HEK293 (cell line): ENCODE measurements at regions not wholly inside any gene's neighbourhood (a gene's known extent, or its start where the extent isn't known, plus 50 kb on each side); places are given as distances from the start of the nearest gene placed in this dataset.

Experiments
- CTCF ChIP-seq: fragments of 450-650 bp; formaldehyde crosslinking; IDR thresholded peaks from 2 replicates; pipeline ENCODE4 v1.5.1; 2016; ENCODE audit warnings: missing biosample characterization, missing genetic modification characterization
- GLIS1 ChIP-seq: fragments of 450-650 bp; formaldehyde crosslinking; IDR thresholded peaks from 2 replicates; pipeline ENCODE4 v1.5.1; 2016; ENCODE audit warnings: missing biosample characterization, missing genetic modification characterization
- MEIS1 ChIP-seq: sonication (generic); formaldehyde crosslinking; IDR thresholded peaks from 2 replicates; pipeline ENCODE4 v1.8.1; 2022; ENCODE audit warnings: missing genetic modification reagents, mild to moderate bottlenecking, borderline replicate concordance
- PATZ1 ChIP-seq: fragments of 450-650 bp; formaldehyde crosslinking; IDR thresholded peaks from 2 replicates; pipeline ENCODE4 v1.5.1; 2016; ENCODE audit warnings: missing biosample characterization, missing genetic modification characterization
- PBX3 ChIP-seq: sonication (generic); formaldehyde crosslinking; IDR thresholded peaks from 2 replicates; pipeline ENCODE4 v1.8.1; 2022; ENCODE audit warnings: mild to moderate bottlenecking, moderate library complexity, missing genetic modification reagents
- REST ChIP-seq: fragments of 450-650 bp; formaldehyde crosslinking; IDR thresholded peaks from 2 replicates; pipeline ENCODE4 v1.5.1; 2016; ENCODE audit warnings: missing biosample characterization, missing genetic modification characterization
- ZBTB17 ChIP-seq: fragments of 450-650 bp; formaldehyde crosslinking; IDR thresholded peaks from 2 replicates; pipeline ENCODE4 v1.5.1; 2016; ENCODE audit warnings: missing biosample characterization, missing genetic modification characterization
- ZNF121 ChIP-seq: fragments of 450-650 bp; formaldehyde crosslinking; IDR thresholded peaks from 2 replicates; pipeline ENCODE4 v1.5.1; 2016; ENCODE audit warnings: missing biosample characterization, missing genetic modification characterization
- ZNF148 ChIP-seq: fragments of 450-650 bp; formaldehyde crosslinking; IDR thresholded peaks from 2 replicates; pipeline ENCODE4 v1.5.0; 2017; ENCODE audit warnings: missing biosample characterization, missing genetic modification characterization, borderline replicate concordance
- ZNF274 ChIP-seq, 2 experiments: fragments of 200-500 bp in 1 of 2; fragments of 450-650 bp in 1 of 2; sonication (Bioruptor generic) in 1 of 2; formaldehyde crosslinking in 1 of 2; IDR thresholded peaks; 2 replicates each; pipeline versions ENCODE4 v1.5.1 to v1.6.1; 2014 to 2016; ENCODE audit warnings: borderline replicate concordance in 1 of 2, inconsistent platforms in 1 of 2, low read length in 1 of 2, missing biosample characterization in 1 of 2, missing genetic modification characterization in 1 of 2
- ZNF350 ChIP-seq: fragments of 450-650 bp; formaldehyde crosslinking; IDR thresholded peaks from 2 replicates; pipeline ENCODE4 v1.5.0; 2017; ENCODE audit warnings: missing biosample characterization, mild to moderate bottlenecking, missing genetic modification characterization
- ZNF560 ChIP-seq: fragments of 450-650 bp; formaldehyde crosslinking; IDR thresholded peaks from 2 replicates; pipeline ENCODE4 v1.5.1; 2017; ENCODE audit warnings: missing biosample characterization, missing genetic modification characterization, borderline replicate concordance
- ZNF580 ChIP-seq: fragments of 450-650 bp; formaldehyde crosslinking; IDR thresholded peaks from 2 replicates; pipeline ENCODE4 v1.5.1; 2016; ENCODE audit warnings: missing biosample characterization, missing genetic modification characterization

- TF ChIP-seq REST (tag by site-specific recombination), result no peak
- no peak for TF ChIP-seq ZNF121 (tag by site-specific recombination)
- TF ChIP-seq CTCF (tag by site-specific recombination), result no peak
- TF ChIP-seq ZNF560 (tag by site-specific recombination), result no peak
- TF ChIP-seq MEIS1, result no peak
- no peak for TF ChIP-seq PBX3 (CRISPR knock-in tag)
- no peak for TF ChIP-seq ZNF350 (tag by site-specific recombination)
- no peak for TF ChIP-seq GLIS1 (tag by site-specific recombination)
- no peak for TF ChIP-seq ZNF580 (tag by site-specific recombination)
- no peak for TF ChIP-seq ZNF148 (tag by site-specific recombination)
- TF ChIP-seq ZBTB17, result no peak
- TF ChIP-seq PATZ1 (tag by site-specific recombination), result no peak
- no peak for TF ChIP-seq ZNF274 (IDR thresholded peaks at IDR 0.05; ENCODE audit: low read length)
- no peak for TF ChIP-seq ZNF274 (tag by site-specific recombination; IDR thresholded peaks at IDR 0.05; ENCODE audit: borderline replicate concordance)
Observed at GRCh38 chr15:58284293-58284692, 146.1 kb downstream of the AQP9 start.
